HG03135 (cell line): ENCODE measurements at regions not wholly inside any gene's neighbourhood (a gene's known extent, or its start where the extent isn't known, plus 50 kb on each side); places are given as distances from the start of the nearest gene placed in this dataset.
"Not testable (repeated sequence)": the region's sequence is repeated elsewhere in the genome, so short reads cannot be mapped to it uniquely, and the experiment has no call there.

Experiments
- ATAC-seq: cut with Tn5 transposase; IDR thresholded peaks from one replicate; pipeline ENCODE4 v1.9.1; 2021; ENCODE audit warnings: mild to moderate bottlenecking, moderate library complexity; ENCODE audit not compliant: unreplicated experiment

- ATAC-seq = no peak
Measured at GRCh38 chr12:105455261-105455660, 124.8 kb downstream of the C12orf75 start.

GRCh38 chr12:105457026-105457425 is 126.5 kb downstream of the C12orf75 start:
- no peak for ATAC-seq

- no peak for ATAC-seq
Measured at GRCh38 chr12:105459760-105460330, 129.4 kb downstream of the C12orf75 start.

- no peak for ATAC-seq
Measured at GRCh38 chr12:105461271-105461943, 130.9 kb downstream of the C12orf75 start.

GRCh38 chr12:105461944-105462762 is 131.7 kb downstream of the C12orf75 start:
- no peak for ATAC-seq

GRCh38 chr12:105462831-105463230 is 132.3 kb downstream of the C12orf75 start:
- ATAC-seq = no peak

- ATAC-seq = no peak
Measured at GRCh38 chr12:105464406-105464805, 133.9 kb downstream of the C12orf75 start.

- no peak for ATAC-seq
Measured at GRCh38 chr12:105466231-105466900, 135.9 kb downstream of the C12orf75 start.

GRCh38 chr12:105466901-105467598 is 136.6 kb downstream of the C12orf75 start:
- ATAC-seq = no peak

GRCh38 chr12:105467710-105468366 is 137.3 kb downstream of the C12orf75 start:
- ATAC-seq = no peak

- ATAC-seq = no peak
Measured at GRCh38 chr12:105468464-105468863, 138.0 kb downstream of the C12orf75 start.

- no peak for ATAC-seq
Measured at GRCh38 chr12:105469211-105469610, 138.7 kb downstream of the C12orf75 start.

- ATAC-seq = no peak
Measured at GRCh38 chr12:105469701-105470100, 139.2 kb downstream of the C12orf75 start.

GRCh38 chr12:105470102-105470501 is 139.6 kb downstream of the C12orf75 start:
- no peak for ATAC-seq

GRCh38 chr12:105470601-105471000 is 140.1 kb downstream of the C12orf75 start:
- ATAC-seq = no peak

GRCh38 chr12:105474672-105475071 is 144.2 kb downstream of the C12orf75 start:
- no peak for ATAC-seq

- ATAC-seq = no peak
Measured at GRCh38 chr12:105476616-105477015, 146.1 kb downstream of the C12orf75 start.

GRCh38 chr12:105477873-105478272 is 147.4 kb downstream of the C12orf75 start:
- ATAC-seq = no peak

- ATAC-seq = not testable (repeated sequence)
Measured at GRCh38 chr12:105478788-105479187, 148.3 kb downstream of the C12orf75 start.

GRCh38 chr12:105479710-105480109 is 149.2 kb downstream of the C12orf75 start:
- ATAC-seq = no peak
